HG02884 (cell line): ENCODE measurements at regions not wholly inside any gene's neighbourhood (a gene's known extent, or its start where the extent isn't known, plus 50 kb on each side); places are given as distances from the start of the nearest gene placed in this dataset.

Experiments used
- ATAC-seq: cut with Tn5 transposase; IDR thresholded peaks from one replicate; pipeline ENCODE4 v1.9.1; 2021; ENCODE audit warnings: mild to moderate bottlenecking, moderate library complexity; ENCODE audit not compliant: unreplicated experiment

- ATAC-seq, result no peak
These were observed 105.7 kb upstream of the INHBA start for GRCh38 chr7:41808541-41808940.

DNA sequence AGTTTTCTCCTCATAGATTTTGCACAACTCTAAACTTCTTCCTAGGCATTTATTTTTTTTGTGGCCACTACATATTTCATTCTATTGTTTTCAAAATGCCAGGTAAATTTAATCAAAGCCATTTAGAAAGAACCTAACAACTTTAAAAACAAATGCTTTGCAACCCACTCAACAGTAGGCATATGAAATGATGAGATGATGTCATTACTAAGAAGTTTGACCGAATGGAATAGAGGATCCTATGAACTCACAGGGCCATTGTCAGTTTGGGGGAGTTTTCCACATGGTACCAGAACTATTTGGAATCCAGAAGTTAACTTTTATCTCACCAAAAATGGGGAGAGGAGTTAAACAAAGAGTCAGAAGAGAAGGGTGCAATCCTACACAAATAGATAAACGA is 100.7 kb upstream of the INHBA start:
- ATAC-seq, result no peak

DNA sequence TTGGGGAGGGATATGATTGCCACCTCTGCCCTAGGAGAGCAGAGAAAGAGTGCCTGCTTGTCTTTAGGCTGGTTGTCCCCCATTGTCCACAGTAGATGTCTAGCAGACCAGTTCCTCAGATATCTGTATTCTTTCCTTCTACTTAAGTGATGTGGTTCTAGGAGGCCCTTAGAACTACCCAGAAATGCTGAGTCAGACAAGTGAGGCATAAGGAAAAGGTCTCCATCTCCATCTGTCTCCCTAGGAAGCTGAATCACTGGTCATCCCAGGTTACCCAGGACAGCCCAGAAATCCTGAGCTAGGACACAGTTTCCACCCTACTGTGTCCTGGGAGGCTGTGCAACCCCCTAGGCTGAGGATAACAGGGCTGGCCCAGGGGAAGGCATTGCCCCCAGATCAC is 93.4 kb upstream of the INHBA start:
- ATAC-seq, result no peak

DNA sequence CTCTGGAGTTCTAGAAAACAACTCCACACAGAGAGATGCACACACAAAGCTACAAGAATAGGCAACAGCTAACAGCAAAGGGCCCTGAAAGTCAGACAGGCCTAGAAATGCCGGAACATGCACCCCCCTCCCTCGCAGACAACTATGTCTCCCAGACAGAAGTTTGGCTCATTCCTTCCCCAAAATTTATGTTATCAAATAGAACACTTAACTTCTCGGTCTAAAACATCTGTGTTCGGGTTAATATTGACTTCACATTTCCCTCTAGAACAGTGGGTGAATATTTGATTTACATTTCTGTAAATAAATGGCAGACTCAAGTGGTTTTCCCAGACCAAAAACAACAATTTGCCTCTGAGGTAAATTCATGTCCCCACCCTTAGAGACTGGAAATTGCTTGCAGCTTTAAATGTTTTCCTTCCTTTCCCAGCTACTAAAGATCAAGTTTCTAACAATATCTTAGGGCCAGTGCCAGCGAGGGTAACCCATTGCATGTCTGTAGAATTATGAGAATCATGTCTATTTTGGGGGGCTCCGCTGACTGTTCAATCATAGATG is 92.5 kb upstream of the INHBA start:
- ATAC-seq, result no peak

GRCh38 chr7:41793556-41793955 is 90.7 kb upstream of the INHBA start:
- no peak for ATAC-seq

DNA sequence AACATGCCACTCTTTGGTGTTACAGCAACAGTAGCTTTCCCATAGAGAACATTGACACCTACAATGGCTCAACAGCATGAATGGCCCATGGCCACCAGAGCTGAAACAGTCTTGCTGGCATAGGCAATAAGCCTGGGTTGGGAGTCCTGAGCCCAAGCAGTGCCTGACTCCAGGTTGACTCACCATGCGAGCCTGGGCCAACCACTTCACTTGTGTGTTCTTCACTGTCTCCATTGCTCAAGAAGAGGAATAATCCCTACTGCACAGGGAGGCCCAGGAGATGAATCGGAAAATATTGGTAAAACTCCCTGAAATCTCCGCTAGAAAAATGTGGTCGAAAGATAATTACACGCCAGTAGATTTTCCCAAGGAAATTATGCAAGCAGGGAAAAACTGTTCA is 89.2 kb upstream of the INHBA start:
- no peak for ATAC-seq

DNA sequence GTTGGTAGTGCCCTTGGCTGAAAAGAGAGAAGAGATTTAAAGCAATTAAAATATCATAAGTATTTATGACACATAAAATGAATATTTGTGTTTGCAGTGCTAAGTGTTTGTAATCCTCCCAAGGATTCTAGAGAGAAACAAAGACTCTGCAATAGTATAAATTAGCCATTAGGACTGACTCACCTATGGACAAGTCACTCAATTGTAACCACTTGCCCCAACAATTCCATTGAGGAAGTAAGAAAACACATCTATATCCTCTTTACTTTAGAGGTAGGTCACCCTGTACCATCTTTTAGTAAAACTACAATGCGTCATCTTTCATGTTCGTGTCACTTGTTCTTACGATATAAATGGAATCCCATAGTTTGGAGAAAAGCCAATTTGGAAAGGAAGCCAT is 85.7 kb upstream of the INHBA start:
- ATAC-seq, result no peak

GRCh38 chr7:41787651-41788350 is 84.9 kb upstream of the INHBA start:
- ATAC-seq, result no peak

GRCh38 chr7:41786944-41787343 is 84.1 kb upstream of the INHBA start:
- no peak for ATAC-seq

GRCh38 chr7:41786404-41786803 is 83.5 kb upstream of the INHBA start:
- ATAC-seq, result no peak

DNA sequence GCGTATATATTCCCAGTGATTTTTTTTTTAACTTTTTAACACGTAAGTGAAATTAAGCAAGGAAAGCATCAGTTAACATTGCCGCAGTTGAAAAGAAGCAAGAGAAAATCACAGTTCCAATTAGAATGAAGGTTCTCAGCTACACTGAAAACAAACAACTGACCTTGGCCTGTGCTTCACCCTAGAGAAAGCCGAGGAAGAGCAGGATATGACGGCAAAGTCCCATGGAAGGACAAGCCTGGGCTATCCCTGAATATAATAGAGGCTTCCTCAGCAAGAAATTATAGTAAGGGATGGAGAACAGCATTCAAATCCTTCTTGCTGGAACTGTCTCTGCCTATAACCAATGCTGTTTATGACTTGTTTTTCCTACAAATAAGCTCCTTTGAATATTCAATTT is 83.0 kb upstream of the INHBA start:
- no peak for ATAC-seq

GRCh38 chr7:41785265-41785664 is 82.4 kb upstream of the INHBA start:
- ATAC-seq, result no peak

GRCh38 chr7:41779918-41780317 is 77.0 kb upstream of the INHBA start:
- no peak for ATAC-seq

- ATAC-seq, result no peak
These were observed 75.2 kb upstream of the INHBA start for GRCh38 chr7:41777894-41778596.

DNA sequence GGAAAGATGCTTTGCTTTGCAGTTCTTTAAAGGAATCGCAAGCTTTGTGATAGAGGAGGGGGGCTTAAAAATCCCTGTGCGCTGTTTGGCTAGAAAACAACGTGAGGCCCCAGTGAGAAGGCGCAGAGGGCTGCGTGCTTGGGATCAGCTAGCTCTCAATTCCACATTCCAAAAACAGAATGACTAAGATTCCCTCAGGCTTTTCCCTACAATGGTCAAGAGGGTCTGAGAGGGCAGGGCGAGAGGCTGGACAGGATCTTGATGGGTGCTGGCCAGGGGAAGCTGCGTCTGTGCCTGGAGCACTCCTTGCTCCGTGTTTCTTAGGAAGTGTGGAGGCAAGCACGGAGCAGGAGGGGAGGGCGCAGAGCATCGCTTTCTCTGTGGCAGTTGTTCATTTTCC is 72.1 kb upstream of the INHBA start:
- ATAC-seq, result no peak

- ATAC-seq, result no peak
These were observed 70.9 kb upstream of the INHBA start for GRCh38 chr7:41773756-41774155.

DNA sequence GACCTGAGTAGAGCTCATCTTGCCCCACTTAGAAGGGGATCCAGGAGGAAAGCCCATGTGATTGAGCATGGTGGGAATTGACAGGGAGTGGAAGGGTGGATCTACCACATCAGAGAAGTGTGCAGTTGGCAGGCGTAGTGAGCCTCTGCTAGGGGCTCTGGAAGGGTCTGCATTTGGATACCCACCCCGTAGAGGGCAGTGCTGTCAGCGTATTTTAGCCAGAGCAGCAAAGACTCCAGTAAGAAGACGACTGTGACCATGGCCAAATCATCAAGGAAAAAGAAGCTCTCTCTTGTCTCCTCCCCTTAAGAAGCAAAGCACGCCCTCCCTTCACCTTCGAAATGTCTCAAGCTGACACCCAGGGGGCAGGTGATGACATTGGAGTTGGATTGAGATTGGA is 68.8 kb upstream of the INHBA start:
- no peak for ATAC-seq

GRCh38 chr7:41769162-41769561 is 66.3 kb upstream of the INHBA start:
- no peak for ATAC-seq

GRCh38 chr7:41763626-41764025 is 60.7 kb upstream of the INHBA start:
- ATAC-seq, result no peak

DNA sequence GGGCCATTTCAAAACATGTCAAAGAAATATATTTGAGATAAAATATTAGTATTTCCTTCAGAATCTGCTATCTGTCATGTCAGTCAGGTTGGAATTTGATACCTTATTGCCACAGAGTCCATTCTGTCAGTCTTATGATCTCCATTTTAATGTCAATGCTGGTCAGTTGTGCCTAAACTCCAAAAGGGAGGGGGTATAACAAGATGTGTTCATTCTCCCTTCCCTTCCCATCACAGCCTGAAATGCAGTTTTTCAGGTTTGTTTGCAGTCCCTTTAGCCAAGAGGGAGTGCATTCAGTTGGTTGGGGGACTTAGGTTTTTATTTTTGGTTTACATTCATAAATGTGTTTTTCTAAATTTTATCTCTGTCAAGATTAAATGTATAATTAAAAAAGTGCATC is 59.8 kb upstream of the INHBA start:
- ATAC-seq, result no peak

DNA sequence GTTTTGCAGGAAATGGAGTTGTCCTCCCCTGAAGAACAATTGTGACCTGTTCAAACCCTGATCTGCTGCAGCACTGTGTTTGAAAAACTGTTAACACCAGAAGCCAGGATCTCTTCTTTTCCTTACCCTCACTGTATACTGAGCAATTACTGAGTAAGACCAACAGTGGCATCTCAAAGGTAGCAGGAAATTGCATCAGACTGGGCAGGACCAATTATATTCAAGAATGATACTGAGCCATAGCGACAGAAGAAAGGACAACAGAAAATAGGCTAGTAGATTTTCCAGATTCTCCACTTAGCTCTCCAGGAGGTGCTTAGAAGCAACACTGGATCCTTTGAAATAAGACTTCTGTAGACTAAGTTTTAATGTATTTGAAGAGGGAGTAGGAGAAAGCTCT is 57.4 kb upstream of the INHBA start:
- ATAC-seq, result no peak

DNA sequence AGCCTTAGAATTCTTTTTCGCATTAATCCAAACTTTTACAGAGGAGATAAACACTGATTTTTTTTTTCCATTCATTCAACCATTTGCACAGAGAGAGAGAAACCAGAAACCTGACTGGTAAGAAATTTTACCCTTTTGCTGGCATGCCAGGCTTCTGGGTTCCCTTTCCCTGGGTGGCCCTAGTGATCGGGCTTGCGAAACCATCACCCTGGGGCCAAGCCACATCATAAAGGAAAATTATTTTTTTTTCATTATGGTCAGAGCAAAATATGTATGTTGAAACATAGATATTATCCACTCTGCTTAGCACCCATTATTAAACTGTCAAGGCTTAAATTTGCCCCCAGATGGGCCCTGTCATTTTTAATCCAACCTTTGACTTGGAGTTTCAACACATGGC is 55.4 kb upstream of the INHBA start:
- ATAC-seq, result no peak
